Skeletal muscle satellite cell (primary cell): ENCODE measurements at regions not wholly inside any gene's neighbourhood (a gene's known extent, or its start where the extent isn't known, plus 50 kb on each side); places are given as distances from the start of the nearest gene placed in this dataset.

Experiments
- H3K27me3 ChIP-seq: 2 replicates; pipeline ENCODE4 v1.7.0; 2013; ENCODE audit warnings: low read length; ENCODE audit not compliant: control insufficient read depth, insufficient read depth
- H3K36me3 ChIP-seq: 2 replicates; pipeline ENCODE4 v1.7.0; 2013; ENCODE audit warnings: mild to moderate bottlenecking, control low read depth, low read length; ENCODE audit not compliant: insufficient read depth
- H3K4me1 ChIP-seq: 2 replicates; pipeline ENCODE4 v1.7.0; 2013; ENCODE audit warnings: low read length; ENCODE audit not compliant: control insufficient read depth, insufficient read depth
- H3K4me2 ChIP-seq: 2 replicates; pipeline ENCODE4 v1.7.0; 2013; ENCODE audit warnings: mild to moderate bottlenecking, low read length
- H3K4me3 ChIP-seq: 2 replicates; pipeline ENCODE4 v1.7.0; 2013; ENCODE audit warnings: low read length
- H3K9ac ChIP-seq: 2 replicates; pipeline ENCODE4 v1.7.0; 2013; ENCODE audit warnings: mild to moderate bottlenecking, low read depth, low read length, moderate library complexity
- H3K9me3 ChIP-seq: replicated peaks from 2 replicates; pipeline ENCODE4 v1.7.0; 2013; ENCODE audit warnings: mild to moderate bottlenecking, control low read depth, low read length

GRCh38 chr3:21801631-21802030 is 50.6 kb upstream of the ZNF385D start:
- no peaks in the 10 kb centered on the region for H3K36me3 ChIP-seq
- H3K4me2 ChIP-seq = no peak overlapping the region
- no peak overlapping the region for H3K4me3 ChIP-seq
- H3K9ac ChIP-seq = no peak overlapping the region
- H3K4me1 ChIP-seq = no peaks in the 10 kb centered on the region
- H3K27me3 ChIP-seq = no peaks in the 10 kb centered on the region
- no peaks in the 10 kb centered on the region for H3K9me3 ChIP-seq

- Histone ChIP-seq H3K4me1 (no peaks in the 10 kb centered on the region), H3K36me3 (no peaks in the 10 kb centered on the region), H3K27me3 (no peaks in the 10 kb centered on the region), H3K4me2 (no peak overlapping the region), H3K9me3 (no peaks in the 10 kb centered on the region), H3K9ac (no peak overlapping the region), H3K4me3 (no peak overlapping the region)
These were observed 52.6 kb upstream of the ZNF385D start for GRCh38 chr3:21803604-21804003.

GRCh38 chr3:21804330-21804729 is 53.3 kb upstream of the ZNF385D start:
- Histone ChIP-seq H3K4me3 (no peak overlapping the region), H3K4me2 (no peak overlapping the region)

GRCh38 chr3:21806733-21807132 is 55.7 kb upstream of the ZNF385D start:
- no peaks in the 10 kb centered on the region for H3K9me3 ChIP-seq
- H3K4me3 ChIP-seq = no peak overlapping the region
- no peaks in the 10 kb centered on the region for H3K27me3 ChIP-seq
- H3K9ac ChIP-seq = no peak overlapping the region
- no peaks in the 10 kb centered on the region for H3K4me1 ChIP-seq
- H3K36me3 ChIP-seq = no peaks in the 10 kb centered on the region
- H3K4me2 ChIP-seq = no peak overlapping the region

More at GRCh38 chr3:21804330-21804729, 53.3 kb upstream of the ZNF385D start:
- no peaks in the 10 kb centered on the region for H3K4me1 ChIP-seq
- no peaks in the 10 kb centered on the region for H3K27me3 ChIP-seq
- no peak overlapping the region for H3K9ac ChIP-seq
- no peaks in the 10 kb centered on the region for H3K9me3 ChIP-seq
- no peaks in the 10 kb centered on the region for H3K36me3 ChIP-seq

GRCh38 chr3:21825684-21826083 is 74.7 kb upstream of the ZNF385D start:
- H3K4me3 ChIP-seq = no peak overlapping the region
- H3K36me3 ChIP-seq = no peaks in the 10 kb centered on the region
- H3K9me3 ChIP-seq = no peaks in the 10 kb centered on the region
- no peak overlapping the region for H3K4me2 ChIP-seq
- H3K27me3 ChIP-seq = no peaks in the 10 kb centered on the region
- no peak overlapping the region for H3K9ac ChIP-seq
- peaks cover 16% of the 10 kb centered on the region for H3K4me1 ChIP-seq

- H3K4me2 ChIP-seq = no peak overlapping the region
- no peaks in the 10 kb centered on the region for H3K36me3 ChIP-seq
- no peaks in the 10 kb centered on the region for H3K27me3 ChIP-seq
- H3K9ac ChIP-seq = no peak overlapping the region
- H3K4me1 ChIP-seq = peaks cover 21% of the 10 kb centered on the region
- no peaks in the 10 kb centered on the region for H3K9me3 ChIP-seq
- no peak overlapping the region for H3K4me3 ChIP-seq
These were observed 75.4 kb upstream of the ZNF385D start for GRCh38 chr3:21826416-21826815.

- Histone ChIP-seq H3K4me3 (no peak overlapping the region), H3K9me3 (no peaks in the 10 kb centered on the region), H3K4me1 (peaks cover 33% of the 10 kb centered on the region), H3K9ac (no peak overlapping the region), H3K4me2 (no peak overlapping the region), H3K27me3 (no peaks in the 10 kb centered on the region), H3K36me3 (no peaks in the 10 kb centered on the region)
These were observed 79.5 kb upstream of the ZNF385D start for GRCh38 chr3:21830541-21830940.

GRCh38 chr3:21835264-21835663 is 84.3 kb upstream of the ZNF385D start:
- H3K9me3 ChIP-seq = no peaks in the 10 kb centered on the region
- H3K4me2 ChIP-seq = peak overlapping the region; percentile 46
- peak overlapping the region; percentile 36 for H3K9ac ChIP-seq
- no peaks in the 10 kb centered on the region for H3K27me3 ChIP-seq
- H3K36me3 ChIP-seq = no peaks in the 10 kb centered on the region
- peaks cover 43% of the 10 kb centered on the region for H3K4me1 ChIP-seq
- no peak overlapping the region for H3K4me3 ChIP-seq

- Histone ChIP-seq H3K27me3 (no peaks in the 10 kb centered on the region), H3K4me2 (no peak overlapping the region), H3K4me1 (peaks cover 36% of the 10 kb centered on the region), H3K4me3 (no peak overlapping the region), H3K36me3 (no peaks in the 10 kb centered on the region), H3K9ac (peak overlapping the region; percentile 36), H3K9me3 (no peaks in the 10 kb centered on the region)
These were observed 85.2 kb upstream of the ZNF385D start for GRCh38 chr3:21836227-21836626.

- Histone ChIP-seq H3K9me3 (no peaks in the 10 kb centered on the region), H3K4me3 (no peak overlapping the region), H3K4me2 (peak overlapping the region; percentile 37), H3K9ac (peak overlapping the region; percentile 22), H3K4me1 (peaks cover 32% of the 10 kb centered on the region), H3K27me3 (no peaks in the 10 kb centered on the region), H3K36me3 (no peaks in the 10 kb centered on the region)
These were observed 88.2 kb upstream of the ZNF385D start for GRCh38 chr3:21839176-21839575.

- H3K36me3 ChIP-seq = no peaks in the 10 kb centered on the region
- peak overlapping the region; percentile 22 for H3K9ac ChIP-seq
- no peak overlapping the region for H3K4me3 ChIP-seq
- no peaks in the 10 kb centered on the region for H3K9me3 ChIP-seq
- H3K4me2 ChIP-seq = peak overlapping the region; percentile 37
- peaks cover 30% of the 10 kb centered on the region for H3K4me1 ChIP-seq
- H3K27me3 ChIP-seq = no peaks in the 10 kb centered on the region
These were observed 88.6 kb upstream of the ZNF385D start for GRCh38 chr3:21839592-21839991.

GRCh38 chr3:21847005-21847404 is 96.0 kb upstream of the ZNF385D start:
- Histone ChIP-seq H3K36me3 (no peaks in the 10 kb centered on the region), H3K4me3 (no peak overlapping the region), H3K27me3 (no peaks in the 10 kb centered on the region), H3K9me3 (no peaks in the 10 kb centered on the region), H3K9ac (no peak overlapping the region), H3K4me1 (peaks cover 10% of the 10 kb centered on the region), H3K4me2 (no peak overlapping the region)
